GM12874 (cell line): ENCODE measurements at regions not wholly inside any gene's neighbourhood (a gene's known extent, or its start where the extent isn't known, plus 50 kb on each side); places are given as distances from the start of the nearest gene placed in this dataset.

Experiments used
- TF ChIP-seq, protein P1 (sequence below): IDR thresholded peaks from 2 replicates; pipeline ENCODE4 v1.5.1; 2011; ENCODE audit warnings: low read depth, mild to moderate bottlenecking, control low read depth, low read length, moderate library complexity; ENCODE audit not compliant: insufficient read depth

GRCh38 chr13:103844471-103844870 is 778.3 kb upstream of the SLC10A2 start:
- TF ChIP-seq, protein P1, sequence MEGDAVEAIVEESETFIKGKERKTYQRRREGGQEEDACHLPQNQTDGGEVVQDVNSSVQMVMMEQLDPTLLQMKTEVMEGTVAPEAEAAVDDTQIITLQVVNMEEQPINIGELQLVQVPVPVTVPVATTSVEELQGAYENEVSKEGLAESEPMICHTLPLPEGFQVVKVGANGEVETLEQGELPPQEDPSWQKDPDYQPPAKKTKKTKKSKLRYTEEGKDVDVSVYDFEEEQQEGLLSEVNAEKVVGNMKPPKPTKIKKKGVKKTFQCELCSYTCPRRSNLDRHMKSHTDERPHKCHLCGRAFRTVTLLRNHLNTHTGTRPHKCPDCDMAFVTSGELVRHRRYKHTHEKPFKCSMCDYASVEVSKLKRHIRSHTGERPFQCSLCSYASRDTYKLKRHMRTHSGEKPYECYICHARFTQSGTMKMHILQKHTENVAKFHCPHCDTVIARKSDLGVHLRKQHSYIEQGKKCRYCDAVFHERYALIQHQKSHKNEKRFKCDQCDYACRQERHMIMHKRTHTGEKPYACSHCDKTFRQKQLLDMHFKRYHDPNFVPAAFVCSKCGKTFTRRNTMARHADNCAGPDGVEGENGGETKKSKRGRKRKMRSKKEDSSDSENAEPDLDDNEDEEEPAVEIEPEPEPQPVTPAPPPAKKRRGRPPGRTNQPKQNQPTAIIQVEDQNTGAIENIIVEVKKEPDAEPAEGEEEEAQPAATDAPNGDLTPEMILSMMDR: no peak

GRCh38 chr13:103839460-103839859 is 773.2 kb upstream of the SLC10A2 start:
- TF ChIP-seq, protein P1: no peak

- TF ChIP-seq, protein P1: no peak
These were observed 768.8 kb upstream of the SLC10A2 start for GRCh38 chr13:103835052-103835451.

GRCh38 chr13:103833294-103833852 is 767.2 kb upstream of the SLC10A2 start:
- TF ChIP-seq, protein P1: no peak

DNA sequence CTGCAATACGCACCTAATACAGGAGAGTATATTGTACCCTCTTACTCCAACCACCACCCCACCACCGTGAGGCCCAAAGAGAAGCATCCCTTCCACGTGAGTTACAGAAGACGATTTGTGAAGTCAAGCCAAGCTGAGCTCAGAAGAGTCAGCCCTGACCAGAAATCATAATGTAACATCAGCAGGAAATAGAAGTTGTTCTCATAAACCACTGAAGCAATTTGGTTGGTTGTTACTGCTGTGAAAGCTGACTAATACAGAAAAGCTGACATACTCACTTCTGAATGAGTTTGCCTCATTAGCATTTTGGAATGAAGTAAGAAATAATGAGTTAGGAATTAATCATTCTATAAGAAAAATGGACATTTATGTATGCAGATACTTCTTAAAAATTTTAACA is 749.4 kb upstream of the SLC10A2 start:
- TF ChIP-seq, protein P1: no peak

DNA sequence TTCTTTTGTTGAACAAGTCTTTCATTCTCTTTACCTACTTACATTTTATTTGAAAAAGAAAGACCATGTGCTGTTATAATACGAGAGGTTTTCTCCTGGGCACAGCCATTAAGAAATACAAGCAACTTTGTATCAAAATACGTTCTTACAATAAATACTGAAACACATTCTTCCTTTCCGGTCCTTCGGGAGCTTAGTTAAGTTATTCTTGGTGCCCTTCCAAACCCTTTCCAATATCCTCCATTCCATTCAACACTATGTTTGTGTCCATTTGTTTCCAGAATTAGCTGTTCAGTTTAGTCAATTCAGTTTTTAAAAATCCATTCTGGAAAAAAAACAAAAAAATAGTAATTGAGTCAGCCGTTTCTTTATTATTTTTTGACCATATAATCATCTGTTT is 746.8 kb upstream of the SLC10A2 start:
- TF ChIP-seq, protein P1: no peak

- TF ChIP-seq, protein P1: no peak
These were observed 746.3 kb upstream of the SLC10A2 start for GRCh38 chr13:103812558-103812957.
